MM.1S (cell line): ENCODE measurements at regions not wholly inside any gene's neighbourhood (a gene's known extent, or its start where the extent isn't known, plus 50 kb on each side); places are given as distances from the start of the nearest gene placed in this dataset.

Source experiments
- DNase-seq: peaks from one replicate; pipeline ENCODE4 v3.0.0-alpha.2; 2015
- H2AFZ ChIP-seq: fragments of 300-600 bp; sonication (generic); 2 replicates; pipeline ENCODE4 v1.6.0; 2016; ENCODE audit warnings: antibody characterized with exemption, low read length
- H3F3A ChIP-seq: fragments of 300-600 bp; sonication (generic); 2 replicates; pipeline ENCODE4 v1.6.1; 2016; ENCODE audit warnings: mild to moderate bottlenecking, antibody characterized with exemption, low read length, moderate library complexity, mixed read lengths; ENCODE audit not compliant: insufficient read depth
- H3K27ac ChIP-seq: fragments of 300-600 bp; sonication (generic); 2 replicates; pipeline ENCODE4 v1.5.1; 2016; ENCODE audit warnings: mild to moderate bottlenecking, low read length
- H3K27me3 ChIP-seq: fragments of 300-600 bp; sonication (generic); replicated peaks from 2 replicates; pipeline ENCODE4 v1.6.0; 2016; ENCODE audit warnings: low read length; ENCODE audit not compliant: insufficient read depth
- H3K36me3 ChIP-seq: fragments of 300-600 bp; sonication (generic); replicated peaks from 2 replicates; pipeline ENCODE4 v1.6.1; 2016; ENCODE audit warnings: mild to moderate bottlenecking, low read length, mixed read lengths; ENCODE audit not compliant: insufficient read depth
- H3K4me1 ChIP-seq: fragments of 300-600 bp; sonication (generic); 2 replicates; pipeline ENCODE4 v1.6.1; 2016; ENCODE audit warnings: low read length, mixed read lengths
- H3K4me2 ChIP-seq: fragments of 300-600 bp; sonication (generic); 2 replicates; pipeline ENCODE4 v1.6.0; 2016; ENCODE audit warnings: low read depth, low read length
- H3K4me3 ChIP-seq: fragments of 300-600 bp; sonication (generic); 2 replicates; pipeline ENCODE4 v1.5.1; 2016; ENCODE audit warnings: low read length, mixed read lengths
- H3K79me2 ChIP-seq: fragments of 300-600 bp; sonication (generic); 2 replicates; pipeline ENCODE4 v1.6.1; 2016; ENCODE audit warnings: mixed run types, low read length, mixed read lengths
- H3K9ac ChIP-seq: fragments of 300-600 bp; sonication (generic); 2 replicates; pipeline ENCODE4 v1.6.1; 2016; ENCODE audit warnings: low read length, mixed read lengths
- H3K9me2 ChIP-seq: fragments of 300-600 bp; sonication (generic); replicated peaks from 2 replicates; pipeline ENCODE4 v1.6.1; 2016; ENCODE audit warnings: mild to moderate bottlenecking, low read length, mixed read lengths; ENCODE audit not compliant: insufficient read depth
- H3K9me3 ChIP-seq: fragments of 300-600 bp; sonication (generic); replicated peaks from 2 replicates; pipeline ENCODE4 v1.6.1; 2016; ENCODE audit warnings: mild to moderate bottlenecking, low read length, mixed read lengths; ENCODE audit not compliant: insufficient read depth
- H4K20me1 ChIP-seq: fragments of 300-600 bp; sonication (generic); 2 replicates; pipeline ENCODE4 v1.6.1; 2016; ENCODE audit warnings: mild to moderate bottlenecking, low read length, moderate library complexity, mixed read lengths; ENCODE audit not compliant: insufficient read depth
- CTCF ChIP-seq: fragments of 300-600 bp; sonication (generic); IDR thresholded peaks from 2 replicates; pipeline ENCODE4 v1.5.1; 2016; ENCODE audit warnings: antibody characterized with exemption, low read length, mixed read lengths
- EZH2 ChIP-seq: fragments of 300-600 bp; sonication (generic); optimal IDR thresholded peaks from 2 replicates; pipeline ENCODE3; 2017; ENCODE audit warnings: low read depth, mild to moderate bottlenecking, antibody characterized with exemption, low read length, mixed read lengths
- EZH2phosphoT487 ChIP-seq: fragments of 300-600 bp; sonication (generic); IDR thresholded peaks from 2 replicates; pipeline ENCODE4 v1.6.1; 2018; ENCODE audit warnings: antibody characterized with exemption, low read length

DNA sequence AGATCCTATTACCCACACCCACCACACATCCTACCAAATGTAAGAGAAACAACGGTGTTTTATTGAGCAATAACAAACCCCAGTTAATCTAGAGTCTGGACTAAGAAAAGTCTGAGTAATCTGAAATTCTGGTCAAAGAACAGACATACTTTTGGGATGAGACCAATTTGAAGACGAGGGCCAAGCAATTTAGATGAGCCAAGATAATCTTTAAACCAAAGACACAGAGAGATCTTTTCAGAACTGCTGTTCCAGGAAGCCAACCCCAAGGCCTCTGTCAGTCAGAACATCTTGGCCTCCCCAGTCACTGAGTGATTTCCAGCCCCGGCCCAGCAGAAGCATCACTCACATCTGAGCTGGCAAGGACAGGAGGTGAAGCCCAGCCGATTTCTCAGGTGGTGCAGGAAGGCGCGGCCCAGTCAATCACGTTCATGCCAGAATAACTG, 118.5 kb upstream of the SYNDIG1 start:
- no peak overlapping the region for H2AFZ ChIP-seq
- H3F3A ChIP-seq = no peaks in the 10 kb centered on the region
- H3K4me1 ChIP-seq = no peaks in the 10 kb centered on the region
- no peak for DNase-seq
- H3K9me3 ChIP-seq = no peaks in the 10 kb centered on the region
- H3K4me3 ChIP-seq = no peak overlapping the region
- no peak overlapping the region for H3K27ac ChIP-seq
- H3K4me2 ChIP-seq = no peak overlapping the region
- no peak overlapping the region for H3K9ac ChIP-seq
- TF ChIP-seq CTCF (no peak), EZH2phosphoT487 (no peak), EZH2 (no peak)
- H3K36me3 ChIP-seq = no peaks in the 10 kb centered on the region
- H3K27me3 ChIP-seq = no peaks in the 10 kb centered on the region
- H3K9me2 ChIP-seq = no peaks in the 10 kb centered on the region
- H4K20me1 ChIP-seq = no peaks in the 10 kb centered on the region
- H3K79me2 ChIP-seq = no peaks in the 10 kb centered on the region

DNA sequence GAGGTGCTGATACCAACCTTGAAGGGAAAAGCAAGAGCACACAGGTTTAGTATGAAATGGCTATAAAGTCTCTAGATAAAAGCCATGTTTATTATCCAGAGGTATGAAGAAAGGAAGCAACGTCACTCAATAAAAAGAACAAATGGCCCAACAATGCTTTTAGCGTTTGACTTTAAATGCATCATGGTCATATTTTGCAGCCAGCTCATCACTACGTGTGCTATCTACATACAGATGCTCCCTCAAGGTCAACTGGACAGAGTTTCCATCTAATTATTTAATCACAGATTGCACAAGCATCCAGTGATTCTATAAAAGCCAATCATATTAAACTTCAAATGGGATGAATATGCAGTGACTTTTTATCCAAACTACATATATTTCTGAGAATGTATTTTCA, 127.6 kb upstream of the SYNDIG1 start:
- no peak for DNase-seq
- no peaks in the 10 kb centered on the region for H3K4me1 ChIP-seq
- no peaks in the 10 kb centered on the region for H3F3A ChIP-seq
- H3K27me3 ChIP-seq = no peaks in the 10 kb centered on the region
- no peaks in the 10 kb centered on the region for H3K79me2 ChIP-seq
- H3K9ac ChIP-seq = no peak overlapping the region
- H2AFZ ChIP-seq = no peak overlapping the region
- H3K9me2 ChIP-seq = no peaks in the 10 kb centered on the region
- no peak overlapping the region for H3K4me3 ChIP-seq
- no peaks in the 10 kb centered on the region for H4K20me1 ChIP-seq
- TF ChIP-seq CTCF = no peak
- TF ChIP-seq EZH2 = no peak
- TF ChIP-seq EZH2phosphoT487 = no peak
- no peak overlapping the region for H3K27ac ChIP-seq
- H3K9me3 ChIP-seq = no peaks in the 10 kb centered on the region
- H3K36me3 ChIP-seq = no peaks in the 10 kb centered on the region
- no peak overlapping the region for H3K4me2 ChIP-seq

DNA sequence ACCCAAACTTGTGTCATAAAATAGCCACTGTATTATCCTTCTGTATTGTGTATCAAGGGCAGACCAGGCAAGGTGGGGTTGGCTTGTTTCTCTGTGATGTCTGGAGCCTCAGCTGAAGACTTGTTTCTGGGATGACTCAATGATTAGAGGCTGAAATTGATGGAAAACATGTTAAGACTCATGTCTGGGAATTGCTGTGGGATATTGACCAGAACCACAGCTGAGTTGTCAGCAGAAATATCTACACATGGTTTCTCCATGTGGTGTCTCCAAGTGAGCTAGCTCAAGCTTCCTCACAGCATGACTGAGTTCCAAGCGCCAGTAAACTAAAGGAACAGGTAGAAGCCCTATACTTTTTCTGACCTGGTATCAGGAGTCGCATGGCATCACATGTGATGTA, 128.5 kb upstream of the SYNDIG1 start:
- no peaks in the 10 kb centered on the region for H3K27me3 ChIP-seq
- TF ChIP-seq CTCF = no peak
- no peak for TF ChIP-seq EZH2
- no peak for TF ChIP-seq EZH2phosphoT487
- no peaks in the 10 kb centered on the region for H3K79me2 ChIP-seq

More for the DNA sequence above, 128.5 kb upstream of the SYNDIG1 start:
- Histone ChIP-seq H3K36me3 (no peaks in the 10 kb centered on the region), H3K4me3 (no peak overlapping the region), H3K4me2 (no peak overlapping the region), H3K9me2 (no peaks in the 10 kb centered on the region), H2AFZ (no peak overlapping the region), H3K9ac (no peak overlapping the region), H3K27ac (no peak overlapping the region), H4K20me1 (no peaks in the 10 kb centered on the region), H3K9me3 (no peaks in the 10 kb centered on the region), H3F3A (no peaks in the 10 kb centered on the region), H3K4me1 (no peaks in the 10 kb centered on the region)
- DNase-seq = no peak
